Pulmonary artery endothelial cell (primary cell): ENCODE measurements at regions not wholly inside any gene's neighbourhood (a gene's known extent, or its start where the extent isn't known, plus 50 kb on each side); places are given as distances from the start of the nearest gene placed in this dataset.

Source experiments
- DNase-seq: peaks from one replicate; pipeline ENCODE4 v3.0.0-alpha.2; 2011; ENCODE audit warnings: low read depth, low spot score

GRCh38 chr15:68500363-68501258 lies 68.6 kb upstream of the ITGA11 start:
- DNase-seq, result no peak

- DNase-seq, result no peak
Measured at GRCh38 chr15:68501259-68501591, 69.3 kb upstream of the ITGA11 start.

DNA sequence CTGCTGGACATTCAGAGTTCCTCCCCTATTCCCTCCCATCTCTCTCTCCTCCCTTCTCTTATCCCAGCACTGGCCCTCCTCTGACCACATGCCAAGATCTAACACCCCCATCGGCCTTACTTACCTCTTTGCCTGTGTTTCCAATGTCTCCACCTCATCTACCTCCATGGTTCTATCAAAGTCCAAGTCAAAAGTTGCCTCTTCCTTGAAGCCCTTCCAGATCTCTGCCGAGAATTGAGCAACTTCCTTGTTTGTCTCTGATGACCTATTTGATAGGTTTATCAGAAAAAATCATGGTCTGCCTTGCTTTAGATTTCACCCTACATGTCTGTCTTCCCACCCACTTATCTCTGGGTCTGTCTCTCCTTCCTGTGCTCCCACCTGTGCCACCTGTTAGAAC lies 69.7 kb upstream of the ITGA11 start:
- DNase-seq, result no peak

GRCh38 chr15:68502398-68502901 lies 70.5 kb upstream of the ITGA11 start:
- DNase-seq, result no peak

- no peak for DNase-seq
Measured at GRCh38 chr15:68503213-68503612, 71.2 kb upstream of the ITGA11 start.

- no peak for DNase-seq
Measured at GRCh38 chr15:68503791-68504680, 72.1 kb upstream of the ITGA11 start.

DNA sequence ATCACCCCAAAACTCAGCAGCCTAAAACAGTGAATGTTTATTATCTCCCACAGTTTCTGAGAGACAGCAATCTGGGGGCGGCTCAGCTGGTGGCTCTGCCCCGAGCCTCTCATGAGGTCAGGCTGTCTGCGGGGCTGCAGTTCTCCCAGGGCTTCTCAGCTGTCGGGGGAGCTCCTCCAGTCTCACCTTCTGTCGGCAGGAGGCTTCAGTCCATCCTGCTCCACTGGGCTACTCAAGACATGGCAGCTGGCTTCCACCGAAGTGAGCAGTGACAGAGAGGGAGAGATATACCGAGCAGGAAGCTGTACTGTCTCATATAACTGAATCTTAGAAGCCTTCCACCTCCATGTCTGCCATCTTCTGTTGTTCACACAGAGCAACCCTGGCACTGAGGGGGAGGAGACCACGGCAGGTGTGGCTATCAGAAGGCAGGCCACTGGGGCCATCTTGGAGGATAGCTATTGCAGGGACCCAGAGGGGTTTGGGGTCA lies 72.8 kb upstream of the ITGA11 start:
- no peak for DNase-seq

DNA sequence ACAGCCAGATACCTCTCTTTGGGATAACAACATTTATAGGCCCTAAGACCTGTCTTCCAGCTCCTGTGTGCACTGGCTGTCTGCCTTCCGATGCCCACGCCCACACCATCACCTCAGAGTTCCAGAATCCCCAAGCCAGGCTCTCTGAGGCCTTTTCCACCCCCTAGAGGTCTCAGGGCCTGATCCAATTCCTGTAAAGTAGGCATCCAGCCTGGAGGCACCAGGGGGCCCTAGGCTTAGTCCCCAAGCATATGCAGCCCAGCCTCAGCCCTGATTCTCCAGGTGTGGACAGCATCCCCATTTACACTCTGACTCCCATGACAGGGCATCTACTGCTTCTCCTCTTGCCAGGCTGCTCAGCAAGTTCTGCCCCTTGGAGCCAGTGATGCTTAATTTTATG lies 72.7 kb upstream of the CORO2B start:
- DNase-seq, result no peak

DNA sequence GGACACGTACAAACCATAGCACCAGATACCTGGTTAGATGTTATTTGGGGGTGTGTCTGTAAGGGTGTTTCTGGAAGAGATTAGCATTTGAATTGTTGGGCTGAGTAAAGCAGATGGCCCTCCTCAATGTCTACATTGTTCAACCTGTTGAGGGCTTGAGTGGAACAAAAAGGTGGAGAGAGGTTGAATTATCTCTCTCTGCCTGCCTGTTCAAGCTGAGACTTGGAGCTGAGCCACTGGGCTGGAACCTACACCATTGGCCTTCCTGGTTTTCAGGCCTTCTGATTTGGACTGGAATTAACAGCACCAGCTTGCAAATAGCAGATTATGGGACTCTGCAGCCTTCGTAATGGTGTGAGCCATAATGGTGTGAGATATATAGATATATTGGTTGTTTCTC lies 71.3 kb upstream of the CORO2B start:
- DNase-seq, result no peak

DNA sequence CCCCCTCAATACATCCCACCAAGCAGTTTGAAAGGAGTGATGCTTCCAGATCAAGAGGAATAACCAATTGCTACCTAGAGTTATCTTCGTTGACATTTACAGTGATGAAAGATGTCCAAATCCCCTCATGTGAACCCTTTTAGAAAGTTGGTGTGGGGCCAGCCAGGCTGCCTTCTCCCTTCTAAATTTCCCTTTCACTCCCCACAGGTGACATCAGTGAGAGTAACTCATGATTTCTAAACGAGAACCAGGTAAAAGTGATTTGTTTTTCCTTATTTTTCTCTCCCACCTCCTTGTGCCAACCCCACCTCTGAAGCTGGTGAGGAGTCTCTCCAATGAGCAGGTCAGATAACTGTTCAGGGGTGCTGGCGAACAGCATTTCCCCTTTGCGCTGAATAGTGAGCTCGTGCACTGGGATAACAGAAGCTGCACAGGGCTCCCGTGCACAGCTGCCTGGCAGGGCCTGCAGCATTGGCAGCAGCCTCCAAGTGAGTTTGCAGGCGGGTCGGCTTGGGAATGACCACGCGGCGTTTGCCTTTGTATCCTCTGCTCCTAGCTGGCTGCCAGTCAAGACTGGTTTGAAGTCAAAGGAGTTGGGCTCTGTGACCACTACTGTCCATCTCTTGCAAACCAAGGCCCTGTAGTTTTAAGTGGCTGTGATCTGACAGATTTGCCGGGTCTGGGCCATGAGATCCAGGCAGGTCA lies 70.2 kb upstream of the CORO2B start:
- no peak for DNase-seq

DNA sequence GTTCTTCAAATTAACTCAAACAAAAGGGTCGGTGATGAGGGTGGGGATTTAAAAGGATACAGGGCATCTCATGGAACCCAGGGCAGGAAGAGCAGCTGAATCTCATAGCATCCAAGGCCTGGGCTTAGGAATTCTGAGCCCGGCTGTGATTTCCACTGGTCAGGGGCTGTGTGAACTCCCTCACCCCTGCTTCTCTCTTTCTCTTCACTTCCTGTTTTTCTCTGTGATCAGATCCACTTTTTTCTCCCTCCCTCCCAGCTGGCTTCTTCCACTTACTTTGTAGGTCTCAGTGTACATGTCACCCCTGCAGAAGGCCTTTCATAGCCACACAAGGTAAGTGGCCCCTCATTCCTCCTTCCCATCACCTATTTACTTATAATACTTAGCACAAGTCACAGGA lies 68.2 kb upstream of the CORO2B start:
- DNase-seq, result no peak

- DNase-seq, result no peak
Measured at GRCh38 chr15:68511073-68511991, 67.5 kb upstream of the CORO2B start.

DNA sequence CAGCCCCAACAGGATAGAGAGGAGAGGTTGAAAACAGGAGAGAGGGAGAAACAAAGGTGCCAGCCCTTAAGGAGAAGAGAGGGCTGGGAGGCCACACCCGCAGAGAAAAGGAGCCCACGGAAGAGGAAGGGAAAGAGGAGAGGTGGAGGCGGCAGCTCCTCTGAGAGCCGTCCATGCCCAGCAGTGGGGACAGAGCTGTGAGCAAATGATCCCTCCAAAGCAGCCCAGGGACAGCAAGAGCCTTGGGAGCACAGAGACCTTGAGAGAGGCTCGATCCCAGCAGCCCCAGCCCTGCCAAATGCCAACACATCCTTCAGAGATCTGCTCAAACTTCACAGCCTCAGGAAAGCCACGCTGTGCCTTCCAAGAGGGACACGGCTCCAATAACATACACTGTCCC lies 66.7 kb upstream of the CORO2B start:
- no peak for DNase-seq

- no peak for DNase-seq
Measured at GRCh38 chr15:68512598-68512997, 66.2 kb upstream of the CORO2B start.

GRCh38 chr15:68515371-68516095 lies 63.3 kb upstream of the CORO2B start:
- DNase-seq, result no peak

DNA sequence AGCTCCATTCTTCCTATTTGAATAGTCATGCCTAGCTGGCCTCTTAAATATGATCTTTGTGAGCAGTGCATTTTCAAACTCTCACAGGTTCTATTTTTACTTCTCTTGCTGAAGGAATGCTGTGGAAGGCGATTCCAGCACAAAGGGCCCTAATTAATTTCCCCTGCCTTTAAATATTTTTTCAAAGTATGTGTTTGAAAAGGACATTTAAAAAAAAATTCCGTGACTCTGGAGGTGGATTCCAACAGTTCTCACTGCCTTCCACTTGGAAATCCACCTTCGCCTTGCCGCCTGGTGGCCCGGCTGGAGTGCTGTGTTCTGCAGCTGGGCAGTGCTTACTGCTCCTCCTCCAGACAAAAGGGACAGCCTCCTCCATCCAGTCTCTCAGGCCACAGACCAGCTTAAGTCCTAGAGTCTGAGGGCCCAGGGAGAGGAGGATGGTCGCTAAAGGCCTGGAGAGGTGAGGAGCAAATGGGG lies 61.5 kb upstream of the CORO2B start:
- DNase-seq, result no peak

GRCh38 chr15:68518046-68518445 lies 60.7 kb upstream of the CORO2B start:
- DNase-seq, result no peak

DNA sequence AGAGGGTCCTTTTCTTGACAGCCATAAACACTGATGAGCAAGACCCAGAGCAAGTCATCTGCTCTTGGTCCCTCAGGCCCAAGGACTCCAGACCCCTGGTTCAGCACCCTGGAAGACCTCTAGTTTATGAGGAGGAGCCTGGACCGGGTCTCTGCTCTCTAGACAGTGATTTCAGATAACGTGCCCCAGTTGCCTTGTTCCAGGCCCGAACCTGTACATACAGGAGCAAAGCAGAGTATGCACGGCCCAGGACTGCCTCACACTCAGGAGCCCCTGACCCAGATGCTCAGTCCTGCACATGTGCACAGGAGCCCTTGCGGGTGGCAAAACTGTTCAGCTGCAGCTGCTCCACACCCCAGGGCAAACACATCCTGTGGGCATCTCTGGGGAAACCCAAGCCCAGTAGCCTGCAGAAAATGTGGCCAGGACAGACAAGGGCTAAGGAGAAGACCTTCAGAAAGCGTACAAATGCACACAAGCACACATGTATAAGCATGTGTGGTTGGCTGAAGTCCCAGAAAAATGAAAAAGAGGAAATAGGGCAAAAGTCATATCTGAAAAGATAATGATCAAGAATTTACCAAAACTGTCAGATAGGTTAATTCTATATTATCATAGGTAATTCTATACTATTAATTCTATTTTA lies 59.9 kb upstream of the CORO2B start:
- DNase-seq, result no peak
